IPS-18c (cell line): ENCODE measurements at regions not wholly inside any gene's neighbourhood (a gene's known extent, or its start where the extent isn't known, plus 50 kb on each side); places are given as distances from the start of the nearest gene placed in this dataset.
"Not testable (repeated sequence)": the region's sequence is repeated elsewhere in the genome, so short reads cannot be mapped to it uniquely, and the experiment has no call there.

Experiments used
- H3K4me3 ChIP-seq: 2 replicates; pipeline ENCODE4 v1.7.0; 2013; ENCODE audit warnings: low read depth, mild to moderate bottlenecking, low read length, moderate library complexity; ENCODE audit not compliant: insufficient read depth
- H3K9me3 ChIP-seq: one replicate; pipeline ENCODE4 v1.6.1; 2013; ENCODE audit warnings: mild to moderate bottlenecking, low read length, moderate library complexity; ENCODE audit not compliant: control insufficient read depth, insufficient read depth

DNA sequence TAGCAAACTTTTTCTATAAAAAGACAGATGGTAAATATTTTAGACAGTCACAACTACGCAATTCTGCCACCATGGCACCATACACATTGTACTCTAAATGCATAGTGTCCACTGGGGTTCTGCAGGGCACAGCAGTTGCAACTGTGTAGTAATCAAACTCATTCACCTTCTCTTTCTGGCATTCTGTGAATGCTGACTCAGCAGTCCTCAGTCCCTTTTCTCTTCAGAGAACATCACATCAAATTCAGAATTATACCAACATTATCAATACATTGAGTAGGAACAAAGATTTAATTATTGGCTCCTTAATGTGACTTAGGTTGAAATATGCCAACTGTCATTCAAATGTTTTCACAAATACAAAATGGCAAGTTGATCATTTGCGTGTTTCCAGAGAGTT lies 74.2 kb upstream of the N4BP1 start:
- no peaks in the 10 kb centered on the region for H3K9me3 ChIP-seq
- H3K4me3 ChIP-seq, result no peak overlapping the region

DNA sequence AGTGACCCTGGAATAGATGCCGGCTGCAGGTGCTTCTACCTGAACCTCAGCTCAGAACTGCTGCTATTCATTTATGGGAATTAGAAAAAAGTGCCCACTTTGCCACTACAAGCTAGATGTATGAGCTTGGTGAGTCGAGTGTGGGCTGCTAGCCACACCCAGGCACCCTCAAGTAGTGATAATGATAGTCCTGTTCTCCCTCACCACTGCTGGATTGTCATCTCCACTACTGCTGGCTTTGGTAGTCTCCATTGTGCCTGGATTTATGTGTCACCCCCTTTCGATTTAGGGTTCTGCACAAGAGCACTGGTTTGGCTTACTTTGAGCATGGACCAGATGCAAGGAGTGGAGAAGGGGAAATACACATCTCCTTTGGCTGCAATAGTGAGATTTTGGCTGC lies 73.0 kb upstream of the N4BP1 start:
- H3K4me3 ChIP-seq, result no peak overlapping the region
- H3K9me3 ChIP-seq, result no peaks in the 10 kb centered on the region

DNA sequence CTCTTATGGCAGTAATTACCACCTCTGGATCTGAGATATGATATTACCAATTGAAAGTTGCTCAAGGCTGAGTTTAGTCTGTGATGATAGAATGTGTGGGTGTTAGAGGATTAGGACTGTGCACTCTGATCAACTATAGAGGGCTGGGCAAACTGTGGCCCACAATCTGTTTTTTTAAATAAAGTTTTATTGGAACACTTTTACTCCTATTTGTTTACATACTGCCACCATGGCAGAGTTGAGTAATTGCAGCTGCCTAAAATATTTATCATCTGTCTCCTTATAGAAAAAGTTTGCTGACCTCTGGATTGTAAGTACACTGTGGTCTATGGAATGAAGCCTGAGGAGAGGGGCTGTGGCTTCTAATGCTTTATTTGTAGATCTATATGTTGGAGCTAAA lies 71.5 kb upstream of the N4BP1 start:
- Histone ChIP-seq H3K4me3 (no peak overlapping the region), H3K9me3 (no peaks in the 10 kb centered on the region)

DNA sequence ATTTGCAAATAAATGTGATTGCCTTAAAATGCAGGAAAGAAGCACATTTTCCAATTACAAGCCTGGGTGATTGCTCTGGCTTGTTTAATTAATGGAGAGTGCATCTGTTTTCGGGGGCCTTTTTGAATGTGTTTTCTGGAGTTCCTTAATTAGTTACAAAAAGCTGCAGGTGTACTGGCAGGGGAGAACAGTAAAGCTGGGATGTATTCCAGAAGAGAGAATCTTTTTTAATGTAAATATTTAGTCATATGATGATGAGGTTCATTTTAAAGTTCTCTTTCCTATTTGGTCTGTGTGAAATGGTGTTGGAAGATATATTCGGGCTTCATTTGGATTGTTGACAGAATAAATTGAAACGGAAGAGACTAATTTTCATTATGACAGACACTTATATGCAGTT lies 70.9 kb upstream of the N4BP1 start:
- H3K9me3 ChIP-seq, result no peaks in the 10 kb centered on the region
- H3K4me3 ChIP-seq, result no peak overlapping the region

DNA sequence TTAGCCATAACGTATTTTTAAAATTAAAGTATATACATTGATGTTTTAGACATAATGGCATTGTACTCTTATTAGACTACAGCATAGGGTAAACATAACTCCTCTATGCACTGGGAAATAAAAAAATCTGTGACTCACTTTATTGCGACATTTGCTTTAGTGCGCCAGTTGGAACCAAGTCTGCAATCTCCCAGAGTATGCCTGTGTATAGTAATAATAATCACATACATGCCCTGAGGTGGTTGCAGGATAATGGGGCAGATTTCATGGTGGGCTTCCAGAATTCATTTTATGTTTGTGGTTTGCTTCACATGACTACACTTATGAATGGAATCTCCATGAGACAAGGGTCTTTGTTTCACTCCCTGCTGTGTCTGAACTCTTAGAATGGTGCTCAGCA lies 66.9 kb upstream of the N4BP1 start:
- no peak overlapping the region for H3K4me3 ChIP-seq
- H3K9me3 ChIP-seq, result no peaks in the 10 kb centered on the region

DNA sequence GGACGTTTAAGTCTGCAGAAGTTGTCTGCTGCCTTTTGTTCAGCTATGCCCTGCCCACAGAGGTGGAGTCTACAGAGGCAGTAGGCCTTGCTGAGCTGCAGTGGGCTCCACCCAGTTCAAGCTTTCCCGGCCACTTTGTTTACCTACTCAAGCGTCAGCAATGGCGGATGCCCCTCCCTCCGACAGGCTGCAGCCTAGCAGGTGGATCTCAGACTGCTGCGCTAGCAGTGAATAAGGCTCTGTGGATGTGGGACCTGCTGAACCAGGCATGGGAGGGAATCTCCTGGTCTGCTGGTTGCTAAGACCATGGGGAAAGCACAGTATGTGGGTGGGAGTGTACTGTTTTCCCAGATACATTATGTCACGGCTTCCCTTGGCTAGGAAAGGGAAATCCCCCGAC lies 58.2 kb upstream of the N4BP1 start:
- not testable (repeated sequence) for H3K4me3 ChIP-seq, H3K9me3 ChIP-seq

DNA sequence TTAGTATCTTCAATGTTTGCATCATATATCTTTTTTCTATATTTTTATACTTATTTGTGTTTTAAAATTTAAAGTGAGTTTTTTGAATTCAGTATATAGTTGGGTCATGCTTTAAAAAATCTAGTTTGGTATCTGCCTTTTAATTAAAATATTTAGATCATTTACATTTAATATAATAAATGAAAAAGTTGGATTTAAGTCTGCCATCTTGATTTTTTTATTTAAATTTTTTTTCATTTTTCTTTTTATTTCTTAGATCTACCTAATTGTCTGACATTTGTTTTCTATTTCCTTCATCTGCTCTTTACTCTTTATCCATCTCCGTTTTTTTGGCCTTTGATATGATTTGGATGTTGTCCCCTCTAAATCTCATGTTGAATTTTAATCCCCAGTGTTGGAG lies 50.0 kb upstream of the N4BP1 start:
- Histone ChIP-seq H3K9me3 (no peaks in the 10 kb centered on the region), H3K4me3 (no peak overlapping the region)
